Cardiac muscle cell (in vitro differentiated cells and primary cell): ENCODE measurements at regions not wholly inside any gene's neighbourhood (a gene's known extent, or its start where the extent isn't known, plus 50 kb on each side); places are given as distances from the start of the nearest gene placed in this dataset.

Experiments
- DNase-seq, 2 donors: peaks; one replicate each; pipeline versions ENCODE4 v3.0.0 to v3.0.0-alpha.2; 2010 to 2017; ENCODE audit warnings: low read depth in 1 of 2, low spot score in 1 of 2
- H3K27ac ChIP-seq: fragments of 200-600 bp; sonication (generic); 2 replicates; pipeline ENCODE4 v1.5.1; 2016
- H3K27me3 ChIP-seq: fragments of 200-600 bp; sonication (generic); 2 replicates; pipeline ENCODE4 v1.6.0; 2016; ENCODE audit warnings: control low read depth
- H3K36me3 ChIP-seq: fragments of 200-600 bp; sonication (generic); 2 replicates; pipeline ENCODE4 v1.5.1; 2016; ENCODE audit warnings: control low read depth
- H3K4me1 ChIP-seq: fragments of 200-600 bp; sonication (generic); 2 replicates; pipeline ENCODE4 v1.8.1; 2017; ENCODE audit warnings: low read depth, mild to moderate bottlenecking, mixed run types
- H3K4me3 ChIP-seq: fragments of 200-600 bp; sonication (generic); 2 replicates; pipeline ENCODE4 v1.5.1; 2016; ENCODE audit warnings: mild to moderate bottlenecking
- H3K9me3 ChIP-seq: fragments of 200-600 bp; sonication (generic); 2 replicates; pipeline ENCODE4 v1.5.1; 2017; ENCODE audit warnings: low read depth, mild to moderate bottlenecking, control low read depth
- CTCF ChIP-seq: IDR thresholded peaks from 2 replicates; pipeline ENCODE4 v1.5.1; 2012; ENCODE audit warnings: low read depth, mild to moderate bottlenecking, low read length

- no peaks in the 10 kb centered on the region for H3K36me3 ChIP-seq
- peaks cover 30% of the 10 kb centered on the region for H3K4me1 ChIP-seq
- no peak for TF ChIP-seq CTCF
- H3K27ac ChIP-seq = no peak overlapping the region
- no peak overlapping the region for H3K4me3 ChIP-seq
- no peaks in the 10 kb centered on the region for H3K9me3 ChIP-seq
- no peaks in the 10 kb centered on the region for H3K27me3 ChIP-seq
- DNase-seq = peak in 1 of 2 donors; percentile 62
Measured at GRCh38 chr3:124621498-124621897, 108.8 kb upstream of the UMPS start.

GRCh38 chr3:124625074-124625473 lies 105.2 kb upstream of the UMPS start:
- no peak for DNase-seq
- Histone ChIP-seq H3K27ac (no peak overlapping the region), H3K27me3 (no peaks in the 10 kb centered on the region), H3K36me3 (no peaks in the 10 kb centered on the region), H3K4me3 (no peak overlapping the region), H3K9me3 (no peaks in the 10 kb centered on the region), H3K4me1 (peaks cover 55% of the 10 kb centered on the region)
- TF ChIP-seq CTCF = no peak

GRCh38 chr3:124627501-124627908 lies 102.7 kb upstream of the UMPS start:
- no peaks in the 10 kb centered on the region for H3K27me3 ChIP-seq
- no peak for TF ChIP-seq CTCF
- H3K4me3 ChIP-seq = no peak overlapping the region
- H3K27ac ChIP-seq = peak overlapping the region; percentile 65
- peaks cover 45% of the 10 kb centered on the region for H3K4me1 ChIP-seq
- DNase-seq = peak; percentile 49 to 72
- H3K9me3 ChIP-seq = no peaks in the 10 kb centered on the region
- H3K36me3 ChIP-seq = no peaks in the 10 kb centered on the region

- no peaks in the 10 kb centered on the region for H3K36me3 ChIP-seq
- no peak for DNase-seq
- H3K9me3 ChIP-seq = no peaks in the 10 kb centered on the region
- H3K4me1 ChIP-seq = peaks cover 45% of the 10 kb centered on the region
- H3K27me3 ChIP-seq = no peaks in the 10 kb centered on the region
- H3K27ac ChIP-seq = no peak overlapping the region
- H3K4me3 ChIP-seq = no peak overlapping the region
- no peak for TF ChIP-seq CTCF
Measured at GRCh38 chr3:124628863-124629262, 101.4 kb upstream of the UMPS start.

- Histone ChIP-seq H3K27ac (no peak overlapping the region), H3K9me3 (no peaks in the 10 kb centered on the region), H3K4me3 (no peak overlapping the region), H3K4me1 (peaks cover 45% of the 10 kb centered on the region), H3K36me3 (no peaks in the 10 kb centered on the region), H3K27me3 (no peaks in the 10 kb centered on the region)
- no peak for TF ChIP-seq CTCF
- DNase-seq = no peak
Measured at GRCh38 chr3:124629497-124629896, 100.8 kb upstream of the UMPS start.

GRCh38 chr3:124630960-124631359 lies 99.3 kb upstream of the UMPS start:
- no peaks in the 10 kb centered on the region for H3K36me3 ChIP-seq
- peak overlapping the region; percentile 42 for H3K27ac ChIP-seq
- TF ChIP-seq CTCF = no peak
- H3K4me1 ChIP-seq = peaks cover 51% of the 10 kb centered on the region
- no peaks in the 10 kb centered on the region for H3K27me3 ChIP-seq
- no peaks in the 10 kb centered on the region for H3K9me3 ChIP-seq
- DNase-seq = no peak
- H3K4me3 ChIP-seq = no peak overlapping the region
